Suprapubic skin (tissue), 4 donors: ENCODE measurements at regions not wholly inside any gene's neighbourhood (a gene's known extent, or its start where the extent isn't known, plus 50 kb on each side); places are given as distances from the start of the nearest gene placed in this dataset.

ENCODE experiments used
- DNase-seq, 2 donors: peaks; one replicate each; pipeline ENCODE4 v3.0.0-alpha.2; 2019; ENCODE audit warnings: low spot score in 2 of 2
- H3K27ac ChIP-seq: fragments of 200-600 bp; sonication (generic); one replicate; pipeline ENCODE4 v1.5.1; 2019
- H3K27me3 ChIP-seq: fragments of 200-600 bp; sonication (generic); one replicate; pipeline ENCODE4 v1.5.1; 2019
- H3K36me3 ChIP-seq: fragments of 200-600 bp; sonication (generic); one replicate; pipeline ENCODE4 v1.5.1; 2019
- H3K4me1 ChIP-seq: fragments of 200-600 bp; sonication (generic); one replicate; pipeline ENCODE4 v1.5.1; 2019
- H3K4me3 ChIP-seq: fragments of 200-600 bp; sonication (generic); one replicate; pipeline ENCODE4 v1.5.1; 2019; ENCODE audit warnings: mild to moderate bottlenecking
- H3K9me3 ChIP-seq: fragments of 200-600 bp; sonication (generic); one replicate; pipeline ENCODE4 v1.5.1; 2019
- CTCF ChIP-seq, 2 donors: fragments of 200-600 bp in 1 of 2; fragments of 450-650 bp in 1 of 2; sonication (generic) in 1 of 2; IDR thresholded peaks; one replicate each; pipeline ENCODE4 v1.5.1; 2016 to 2019; ENCODE audit warnings: antibody characterized with exemption in 2 of 2, mild to moderate bottlenecking in 1 of 2, moderate library complexity in 1 of 2
- EP300 ChIP-seq: sonication (generic); formaldehyde crosslinking; IDR thresholded peaks from one replicate; pipeline ENCODE4 v1.6.1; 2017; ENCODE audit warnings: antibody characterized with exemption
- POLR2A ChIP-seq, 2 donors: fragments of 450-650 bp; IDR thresholded peaks; one replicate each; pipeline ENCODE4 v1.6.1; 2017; ENCODE audit warnings: antibody characterized with exemption in 2 of 2, mild to moderate bottlenecking in 2 of 2, moderate library complexity in 2 of 2
- POLR2AphosphoS5 ChIP-seq, 3 donors: sonication (generic); formaldehyde crosslinking; IDR thresholded peaks; one replicate each; pipeline ENCODE4 v1.6.1; 2017; ENCODE audit warnings: antibody characterized with exemption in 3 of 3
- WGBS: methylation state at CpG from one replicate; pipeline ENCODE4 v1.1.5; 2018; 5-methylcytosine and 5-hydroxymethylcytosine counted together

- WGBS, result 73% methylated on average over 2 of the region's 2 CpGs
- no peak overlapping the region for H3K4me3 ChIP-seq
- TF ChIP-seq EP300 (no peak), CTCF (IDR thresholded peaks at IDR 0.05) (no peak), POLR2AphosphoS5 (IDR thresholded peaks at IDR 0.05) (no peak), POLR2A (IDR thresholded peaks at IDR 0.05) (no peak)
These were observed 286.6 kb downstream of the ZEB2 start for GRCh38 chr2:144233317-144233716.

GRCh38 chr2:144230448-144231085 is 289.4 kb downstream of the ZEB2 start:
- no peaks in the 10 kb centered on the region for H3K36me3 ChIP-seq
- H3K4me3 ChIP-seq, result no peak overlapping the region
- TF ChIP-seq POLR2AphosphoS5 (IDR thresholded peaks at IDR 0.05) (no peak), CTCF (IDR thresholded peaks at IDR 0.05) (no peak), EP300 (no peak), POLR2A (IDR thresholded peaks at IDR 0.05) (no peak)
- 89% methylated on average over 1 of the region's 1 CpG for WGBS
- H3K4me1 ChIP-seq, result no peaks in the 10 kb centered on the region
- DNase-seq, result no peak
- H3K27me3 ChIP-seq, result no peaks in the 10 kb centered on the region
- no peak overlapping the region for H3K27ac ChIP-seq
- no peaks in the 10 kb centered on the region for H3K9me3 ChIP-seq

More at GRCh38 chr2:144233317-144233716, 286.6 kb downstream of the ZEB2 start:
- Histone ChIP-seq H3K4me1 (no peaks in the 10 kb centered on the region), H3K9me3 (no peaks in the 10 kb centered on the region), H3K36me3 (no peaks in the 10 kb centered on the region), H3K27ac (no peak overlapping the region), H3K27me3 (no peaks in the 10 kb centered on the region)
- DNase-seq, result no peak

- DNase-seq, result no peak
- WGBS, result 97% methylated on average over 4 of the region's 4 CpGs
- Histone ChIP-seq H3K36me3 (no peaks in the 10 kb centered on the region), H3K4me1 (no peaks in the 10 kb centered on the region), H3K9me3 (no peaks in the 10 kb centered on the region), H3K4me3 (no peak overlapping the region), H3K27me3 (no peaks in the 10 kb centered on the region), H3K27ac (no peak overlapping the region)
- no peak for TF ChIP-seq POLR2AphosphoS5 (IDR thresholded peaks at IDR 0.05)
- TF ChIP-seq POLR2A (IDR thresholded peaks at IDR 0.05), result no peak
- TF ChIP-seq CTCF (IDR thresholded peaks at IDR 0.05), result no peak
- no peak for TF ChIP-seq EP300
These were observed 289.9 kb downstream of the ZEB2 start for GRCh38 chr2:144230033-144230432.

- H3K27me3 ChIP-seq, result no peaks in the 10 kb centered on the region
- no peak for DNase-seq
- whole genome bisulfite sequencing, result 92% methylated on average over 1 of the region's 1 CpG
- no peaks in the 10 kb centered on the region for H3K36me3 ChIP-seq
- H3K27ac ChIP-seq, result no peak overlapping the region
- H3K4me3 ChIP-seq, result no peak overlapping the region
- no peaks in the 10 kb centered on the region for H3K4me1 ChIP-seq
- no peak for TF ChIP-seq POLR2AphosphoS5 (IDR thresholded peaks at IDR 0.05)
- no peak for TF ChIP-seq CTCF (IDR thresholded peaks at IDR 0.05)
- TF ChIP-seq EP300, result no peak
- no peak for TF ChIP-seq POLR2A (IDR thresholded peaks at IDR 0.05)
- H3K9me3 ChIP-seq, result no peaks in the 10 kb centered on the region
These were observed 290.6 kb downstream of the ZEB2 start for GRCh38 chr2:144229296-144229695.

- TF ChIP-seq POLR2A (IDR thresholded peaks at IDR 0.05) (no peak), EP300 (no peak), POLR2AphosphoS5 (IDR thresholded peaks at IDR 0.05) (no peak), CTCF (IDR thresholded peaks at IDR 0.05) (no peak)
- H3K9me3 ChIP-seq, result no peaks in the 10 kb centered on the region
- no peak overlapping the region for H3K4me3 ChIP-seq
- DNase-seq, result no peak
- H3K27me3 ChIP-seq, result no peaks in the 10 kb centered on the region
- WGBS, result 99% methylated on average over 2 of the region's 2 CpGs
- H3K4me1 ChIP-seq, result no peaks in the 10 kb centered on the region
- no peak overlapping the region for H3K27ac ChIP-seq
- no peaks in the 10 kb centered on the region for H3K36me3 ChIP-seq
These were observed 292.4 kb downstream of the ZEB2 start for GRCh38 chr2:144227427-144228105.
